ENCODE measurements at regions not wholly inside any gene's neighbourhood (a gene's known extent, or its start where the extent isn't known, plus 50 kb on each side); places are given as distances from the start of the nearest gene placed in this dataset.

- TF ChIP-seq POLR2A (IDR thresholded peaks at IDR 0.05) (no peak), CTCF (IDR thresholded peaks at IDR 0.05) (no peak)
- 33% methylated on average over 8 of the region's 8 CpGs for WGBS, 2 donors
Observed at GRCh38 chr11:30774496-30775232, 188.5 kb upstream of the MPPED2 start.

GRCh38 chr11:30772908-30773307, 186.8 kb upstream of the MPPED2 start:
- DNase-seq (ENCODE audit: low spot score in 2 of 2), result no peak
- Histone ChIP-seq H3K4me3 (no peak overlapping the region), H3K4me1 (peaks cover 0 to 9% (median 0%) of the 10 kb centered on the region in 4 donors), H3K36me3 (no peaks in the 10 kb centered on the region), H3K27me3 (no peaks in the 10 kb centered on the region), H3K9me3 (no peaks in the 10 kb centered on the region), H3K27ac (no peak overlapping the region)
- TF ChIP-seq CTCF (IDR thresholded peaks at IDR 0.05) (no peak), POLR2A (IDR thresholded peaks at IDR 0.05) (no peak), EP300 (IDR thresholded peaks at IDR 0.05) (no peak)
- 72 to 82% methylated on average over 4 of the region's 4 CpGs for WGBS, 2 donors

More at GRCh38 chr11:30774496-30775232, 188.5 kb upstream of the MPPED2 start:
- no peak overlapping the region for H3K4me3 ChIP-seq
- DNase-seq (ENCODE audit: low spot score in 2 of 2), result no peak
- peaks cover 0 to 1% (median 0%) of the 10 kb centered on the region in 4 donors for H3K9me3 ChIP-seq
- H3K36me3 ChIP-seq, result no peaks in the 10 kb centered on the region
- H3K27ac ChIP-seq, result no peak overlapping the region
- no peaks in the 10 kb centered on the region for H3K27me3 ChIP-seq
- peaks cover 0 to 9% (median 0%) of the 10 kb centered on the region in 4 donors for H3K4me1 ChIP-seq

- Histone ChIP-seq H3K9me3 (peaks cover 0 to 20% (median 0%) of the 10 kb centered on the region in 4 donors), H3K27ac (no peak overlapping the region), H3K4me1 (no peaks in the 10 kb centered on the region), H3K36me3 (no peaks in the 10 kb centered on the region), H3K4me3 (no peak overlapping the region), H3K27me3 (no peaks in the 10 kb centered on the region)
- WGBS, 2 donors, result 95 to 97% methylated on average over 5 of the region's 5 CpGs
- no peak for TF ChIP-seq POLR2A (IDR thresholded peaks at IDR 0.05)
- no peak for TF ChIP-seq CTCF (IDR thresholded peaks at IDR 0.05)
- no peak for TF ChIP-seq EP300 (IDR thresholded peaks at IDR 0.05)
- DNase-seq (ENCODE audit: low spot score in 2 of 2), result no peak
Observed at GRCh38 chr11:30763951-30764350, 177.8 kb upstream of the MPPED2 start.

GRCh38 chr11:30762188-30762587, 176.0 kb upstream of the MPPED2 start:
- Histone ChIP-seq H3K4me1 (no peaks in the 10 kb centered on the region), H3K27me3 (no peaks in the 10 kb centered on the region), H3K36me3 (no peaks in the 10 kb centered on the region), H3K4me3 (no peak overlapping the region), H3K27ac (no peak overlapping the region), H3K9me3 (peaks cover 0 to 20% (median 0%) of the 10 kb centered on the region in 4 donors)
- WGBS, 2 donors, result 97% methylated on average over 2 of the region's 2 CpGs
- TF ChIP-seq CTCF (IDR thresholded peaks at IDR 0.05) (no peak), POLR2A (IDR thresholded peaks at IDR 0.05) (no peak), EP300 (IDR thresholded peaks at IDR 0.05) (no peak)
- no peak for DNase-seq (ENCODE audit: low spot score in 2 of 2)

GRCh38 chr11:30760345-30760744, 174.2 kb upstream of the MPPED2 start:
- no peak for DNase-seq (ENCODE audit: low spot score in 2 of 2)
- H3K27ac ChIP-seq, result no peak overlapping the region
- no peaks in the 10 kb centered on the region for H3K4me1 ChIP-seq
- H3K36me3 ChIP-seq, result no peaks in the 10 kb centered on the region
- TF ChIP-seq CTCF (IDR thresholded peaks at IDR 0.05) (no peak), EP300 (IDR thresholded peaks at IDR 0.05) (no peak), POLR2A (IDR thresholded peaks at IDR 0.05) (no peak)
- no peaks in the 10 kb centered on the region for H3K27me3 ChIP-seq
- H3K4me3 ChIP-seq, result no peak overlapping the region
- peaks cover 0 to 21% (median 0%) of the 10 kb centered on the region in 4 donors for H3K9me3 ChIP-seq

All from tibial nerve (tissue), 4 donors.